ENCODE measurements at regions not wholly inside any gene's neighbourhood (a gene's known extent, or its start where the extent isn't known, plus 50 kb on each side); places are given as distances from the start of the nearest gene placed in this dataset.

DNA sequence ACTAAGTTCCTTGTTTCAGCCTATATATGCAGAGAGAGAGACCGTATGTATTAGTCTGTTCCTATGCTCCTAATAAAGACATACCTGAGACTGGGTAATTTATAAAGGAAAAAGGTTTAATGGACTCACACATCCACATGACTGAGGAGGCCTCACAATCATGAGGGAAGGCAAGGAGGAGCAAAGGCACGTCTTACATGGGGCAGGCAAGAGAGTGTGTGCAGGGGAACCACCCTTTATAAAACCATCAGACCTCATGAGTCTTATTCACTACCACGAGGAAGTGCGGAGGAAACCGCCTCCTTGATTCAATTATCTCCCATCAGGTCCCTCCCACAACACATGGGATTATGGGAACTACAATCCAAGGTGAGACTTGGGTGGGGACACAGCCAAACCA lies 73.8 kb downstream of the TMEM18 start:
- Histone ChIP-seq H3K36me3 (replicated peaks; ENCODE audit: low read depth, low read length) (no peaks in the 10 kb centered on the region), H3K4me1 (ENCODE audit: low read length) (no peaks in the 10 kb centered on the region), H3K9ac (ENCODE audit: low read length) (no peak overlapping the region), H3K27me3 (ENCODE audit: low read depth, low read length) (no peaks in the 10 kb centered on the region), H3K79me2 (ENCODE audit: low read length) (no peaks in the 10 kb centered on the region), H4K20me1 (ENCODE audit: insufficient read depth, low read length) (no peaks in the 10 kb centered on the region), H3K27ac (ENCODE audit: low read length) (no peak overlapping the region), H3K9me3 (ENCODE audit: insufficient read depth, low read length) (no peaks in the 10 kb centered on the region), H2AFZ (ENCODE audit: low read depth, low read length) (no peak overlapping the region), H3K4me2 (ENCODE audit: low read length) (no peak overlapping the region), H3K4me3 (ENCODE audit: low read length) (no peak overlapping the region)
- TF ChIP-seq, protein P1, sequence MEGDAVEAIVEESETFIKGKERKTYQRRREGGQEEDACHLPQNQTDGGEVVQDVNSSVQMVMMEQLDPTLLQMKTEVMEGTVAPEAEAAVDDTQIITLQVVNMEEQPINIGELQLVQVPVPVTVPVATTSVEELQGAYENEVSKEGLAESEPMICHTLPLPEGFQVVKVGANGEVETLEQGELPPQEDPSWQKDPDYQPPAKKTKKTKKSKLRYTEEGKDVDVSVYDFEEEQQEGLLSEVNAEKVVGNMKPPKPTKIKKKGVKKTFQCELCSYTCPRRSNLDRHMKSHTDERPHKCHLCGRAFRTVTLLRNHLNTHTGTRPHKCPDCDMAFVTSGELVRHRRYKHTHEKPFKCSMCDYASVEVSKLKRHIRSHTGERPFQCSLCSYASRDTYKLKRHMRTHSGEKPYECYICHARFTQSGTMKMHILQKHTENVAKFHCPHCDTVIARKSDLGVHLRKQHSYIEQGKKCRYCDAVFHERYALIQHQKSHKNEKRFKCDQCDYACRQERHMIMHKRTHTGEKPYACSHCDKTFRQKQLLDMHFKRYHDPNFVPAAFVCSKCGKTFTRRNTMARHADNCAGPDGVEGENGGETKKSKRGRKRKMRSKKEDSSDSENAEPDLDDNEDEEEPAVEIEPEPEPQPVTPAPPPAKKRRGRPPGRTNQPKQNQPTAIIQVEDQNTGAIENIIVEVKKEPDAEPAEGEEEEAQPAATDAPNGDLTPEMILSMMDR (IDR thresholded peaks at IDR 0.05; ENCODE audit: low read depth, low read length): no peak
- TF ChIP-seq EZH2phosphoT487 (IDR thresholded peaks at IDR 0.05; ENCODE audit: low read depth): no peak

DNA sequence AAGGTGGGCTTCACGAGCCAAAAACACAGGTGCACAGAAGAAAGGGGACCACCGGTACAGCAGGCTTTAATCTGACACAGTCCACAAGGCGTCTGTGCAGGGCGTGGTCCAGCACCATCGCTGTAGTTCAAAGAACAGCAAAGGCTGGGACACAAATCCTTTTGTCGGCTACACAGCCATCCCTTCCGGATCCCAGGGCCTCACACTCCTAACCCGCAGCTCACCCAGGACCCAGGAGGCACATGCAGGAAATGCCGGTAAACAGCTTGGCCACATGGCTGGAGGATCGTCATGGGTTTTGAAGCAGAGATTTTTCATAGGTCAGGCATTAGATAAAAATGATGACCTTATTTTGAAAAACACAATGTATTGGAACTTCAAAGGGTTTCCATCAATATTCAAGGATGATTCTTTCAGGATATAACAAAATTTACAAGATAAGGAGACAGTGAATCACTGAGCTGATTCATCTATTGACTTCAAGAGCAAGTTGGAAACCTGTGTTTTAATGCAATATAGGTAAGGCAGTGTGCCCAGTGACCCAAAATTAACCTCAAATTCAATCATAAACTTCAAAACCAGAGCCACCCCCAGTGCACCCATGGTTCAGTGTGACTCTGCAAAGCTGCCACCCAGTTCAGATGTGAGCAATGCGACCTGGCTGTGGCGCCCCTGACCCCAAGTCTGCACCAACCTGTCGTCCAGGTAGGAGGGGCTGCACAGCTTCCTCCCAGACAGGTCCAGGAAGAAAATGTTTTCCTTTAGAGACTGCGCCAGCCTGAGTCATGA lies 74.4 kb downstream of the TMEM18 start:
- no peak overlapping the region for H3K27ac ChIP-seq (ENCODE audit: low read length)
- no peak overlapping the region for H3K4me2 ChIP-seq (ENCODE audit: low read length)
- H3K9me3 ChIP-seq (ENCODE audit: insufficient read depth, low read length): no peaks in the 10 kb centered on the region
- H3K79me2 ChIP-seq (ENCODE audit: low read length): no peaks in the 10 kb centered on the region
- no peak overlapping the region for H3K4me3 ChIP-seq (ENCODE audit: low read length)
- H3K4me1 ChIP-seq (ENCODE audit: low read length): no peaks in the 10 kb centered on the region
- TF ChIP-seq EZH2phosphoT487 (IDR thresholded peaks at IDR 0.05; ENCODE audit: low read depth): no peak
- TF ChIP-seq, protein P1 (IDR thresholded peaks at IDR 0.05; ENCODE audit: low read depth, low read length): no peak
- no peak overlapping the region for H2AFZ ChIP-seq (ENCODE audit: low read depth, low read length)
- no peaks in the 10 kb centered on the region for H3K36me3 ChIP-seq (replicated peaks; ENCODE audit: low read depth, low read length)
- H3K9ac ChIP-seq (ENCODE audit: low read length): no peak overlapping the region
- no peaks in the 10 kb centered on the region for H4K20me1 ChIP-seq (ENCODE audit: insufficient read depth, low read length)
- no peaks in the 10 kb centered on the region for H3K27me3 ChIP-seq (ENCODE audit: low read depth, low read length)

GRCh38 chr2:601806-602455 lies 75.3 kb downstream of the TMEM18 start:
- Histone ChIP-seq H4K20me1 (ENCODE audit: insufficient read depth, low read length) (no peaks in the 10 kb centered on the region), H3K9ac (ENCODE audit: low read length) (no peak overlapping the region), H3K36me3 (replicated peaks; ENCODE audit: low read depth, low read length) (no peaks in the 10 kb centered on the region), H3K27ac (ENCODE audit: low read length) (no peak overlapping the region), H3K4me3 (ENCODE audit: low read length) (no peak overlapping the region), H2AFZ (ENCODE audit: low read depth, low read length) (no peak overlapping the region), H3K4me2 (ENCODE audit: low read length) (no peak overlapping the region), H3K9me3 (ENCODE audit: insufficient read depth, low read length) (no peaks in the 10 kb centered on the region), H3K27me3 (ENCODE audit: low read depth, low read length) (no peaks in the 10 kb centered on the region), H3K79me2 (ENCODE audit: low read length) (no peaks in the 10 kb centered on the region), H3K4me1 (ENCODE audit: low read length) (no peaks in the 10 kb centered on the region)
- TF ChIP-seq EZH2phosphoT487 (IDR thresholded peaks at IDR 0.05; ENCODE audit: low read depth): no peak
- TF ChIP-seq, protein P1 (IDR thresholded peaks at IDR 0.05; ENCODE audit: low read depth, low read length): no peak

- Histone ChIP-seq H3K79me2 (ENCODE audit: low read length) (no peaks in the 10 kb centered on the region), H3K4me1 (ENCODE audit: low read length) (no peaks in the 10 kb centered on the region), H3K27ac (ENCODE audit: low read length) (no peak overlapping the region), H3K27me3 (ENCODE audit: low read depth, low read length) (no peaks in the 10 kb centered on the region), H3K4me3 (ENCODE audit: low read length) (no peak overlapping the region), H3K9ac (ENCODE audit: low read length) (no peak overlapping the region), H2AFZ (ENCODE audit: low read depth, low read length) (no peak overlapping the region), H3K4me2 (ENCODE audit: low read length) (no peak overlapping the region), H3K36me3 (replicated peaks; ENCODE audit: low read depth, low read length) (no peaks in the 10 kb centered on the region), H4K20me1 (ENCODE audit: insufficient read depth, low read length) (no peaks in the 10 kb centered on the region), H3K9me3 (ENCODE audit: insufficient read depth, low read length) (no peaks in the 10 kb centered on the region)
- no peak for TF ChIP-seq EZH2phosphoT487 (IDR thresholded peaks at IDR 0.05; ENCODE audit: low read depth)
- TF ChIP-seq, protein P1 (IDR thresholded peaks at IDR 0.05; ENCODE audit: low read depth, low read length): no peak
Observed at GRCh38 chr2:601387-601698, 75.9 kb downstream of the TMEM18 start.

All from OCI-LY3 (cell line).